ENCODE measurements at regions not wholly inside any gene's neighbourhood (a gene's known extent, or its start where the extent isn't known, plus 50 kb on each side); places are given as distances from the start of the nearest gene placed in this dataset.

DNA sequence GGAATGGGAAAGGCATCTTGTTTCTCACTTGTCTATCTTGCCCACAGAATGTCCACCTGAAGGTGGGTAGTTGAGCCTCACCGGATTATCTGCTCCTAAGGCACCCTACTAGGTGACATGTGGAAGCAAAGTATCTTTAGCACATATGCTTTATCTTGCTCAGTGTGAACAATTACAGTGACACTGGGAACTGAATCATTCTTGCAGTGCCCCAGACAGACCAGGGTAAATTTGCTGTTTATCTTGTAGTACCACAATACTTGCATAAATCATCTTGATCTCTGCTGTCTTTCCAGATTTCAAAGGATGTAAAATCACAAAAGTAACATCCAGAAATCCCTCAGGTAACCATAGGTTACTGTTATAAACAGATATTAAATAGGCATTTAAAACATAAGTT, 930.0 kb upstream of the INTU start (continued):
- TF ChIP-seq, protein P1, sequence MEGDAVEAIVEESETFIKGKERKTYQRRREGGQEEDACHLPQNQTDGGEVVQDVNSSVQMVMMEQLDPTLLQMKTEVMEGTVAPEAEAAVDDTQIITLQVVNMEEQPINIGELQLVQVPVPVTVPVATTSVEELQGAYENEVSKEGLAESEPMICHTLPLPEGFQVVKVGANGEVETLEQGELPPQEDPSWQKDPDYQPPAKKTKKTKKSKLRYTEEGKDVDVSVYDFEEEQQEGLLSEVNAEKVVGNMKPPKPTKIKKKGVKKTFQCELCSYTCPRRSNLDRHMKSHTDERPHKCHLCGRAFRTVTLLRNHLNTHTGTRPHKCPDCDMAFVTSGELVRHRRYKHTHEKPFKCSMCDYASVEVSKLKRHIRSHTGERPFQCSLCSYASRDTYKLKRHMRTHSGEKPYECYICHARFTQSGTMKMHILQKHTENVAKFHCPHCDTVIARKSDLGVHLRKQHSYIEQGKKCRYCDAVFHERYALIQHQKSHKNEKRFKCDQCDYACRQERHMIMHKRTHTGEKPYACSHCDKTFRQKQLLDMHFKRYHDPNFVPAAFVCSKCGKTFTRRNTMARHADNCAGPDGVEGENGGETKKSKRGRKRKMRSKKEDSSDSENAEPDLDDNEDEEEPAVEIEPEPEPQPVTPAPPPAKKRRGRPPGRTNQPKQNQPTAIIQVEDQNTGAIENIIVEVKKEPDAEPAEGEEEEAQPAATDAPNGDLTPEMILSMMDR (IDR thresholded peaks at IDR 0.05; ENCODE audit: low read depth, low read length, missing input control): no peak
- TF ChIP-seq YY1 (IDR thresholded peaks at IDR 0.05): no peak
- no peak for TF ChIP-seq FOXA2 (IDR thresholded peaks at IDR 0.05)
- no peak for TF ChIP-seq RXRA (IDR thresholded peaks at IDR 0.05)
- no peak for TF ChIP-seq TAF1 (conservative IDR thresholded peaks at IDR 0.05)

DNA sequence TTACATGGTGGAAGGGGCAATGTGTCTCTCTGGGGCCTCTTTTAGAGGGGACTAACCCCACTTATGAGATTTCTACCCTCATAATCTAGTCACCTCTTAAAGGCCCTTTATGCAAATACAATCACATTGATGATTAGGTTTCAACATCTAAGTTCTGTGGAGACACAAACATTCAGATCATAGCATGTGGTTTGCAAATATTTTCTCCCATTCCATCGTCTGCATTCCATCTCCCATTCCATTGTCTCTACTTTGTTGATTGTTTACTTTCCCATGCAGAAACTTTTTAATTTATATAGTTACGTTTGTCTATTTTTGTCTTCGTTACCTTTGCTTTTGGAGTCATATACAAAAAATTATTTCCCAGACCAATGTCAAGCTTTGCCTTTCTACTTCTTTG, 927.5 kb upstream of the INTU start:
- no peak for DNase-seq (ENCODE audit: low spot score)
- WGBS: 56% methylated on average over 3 of the region's 3 CpGs
- TF ChIP-seq JUND (IDR thresholded peaks at IDR 0.05) (no peak), REST (IDR thresholded peaks at IDR 0.05) (no peak)
- Histone ChIP-seq H3K9me3 (ENCODE audit: control insufficient read depth in 4 of 4, low read length in 3 of 4) (no peaks in the 10 kb centered on the region), H3K36me3 (ENCODE audit: control insufficient read depth in 4 of 4, insufficient read depth in 3 of 4, low read depth in 1 of 4, low read length in 3 of 4) (no peaks in the 10 kb centered on the region), H3K9ac (ENCODE audit: low read depth in 1 of 2, low read length in 2 of 2) (no peak overlapping the region), H3K27ac (ENCODE audit: low read depth in 1 of 2, low read length in 2 of 2) (no peak overlapping the region), H3K4me1 (ENCODE audit: control insufficient read depth in 4 of 4, insufficient read depth in 4 of 4, low read length in 3 of 4) (no peaks in the 10 kb centered on the region), H3K4me3 (ENCODE audit: low read depth in 1 of 3, low read length in 3 of 3) (no peak overlapping the region), H3K27me3 (ENCODE audit: control insufficient read depth in 4 of 4, insufficient read depth in 4 of 4, low read length in 3 of 4) (no peaks in the 10 kb centered on the region)

GRCh38 chr4:126708716-126709115, 924.0 kb upstream of the INTU start:
- no peak overlapping the region for H3K9ac ChIP-seq (ENCODE audit: low read depth in 1 of 2, low read length in 2 of 2)
- TF ChIP-seq RXRA (IDR thresholded peaks at IDR 0.05) (no peak), ZBTB33 (IDR thresholded peaks at IDR 0.05) (no peak), YY1 (IDR thresholded peaks at IDR 0.05) (no peak), SP1 (IDR thresholded peaks at IDR 0.05) (no peak), TAF1 (conservative IDR thresholded peaks at IDR 0.05) (no peak), RAD21 (IDR thresholded peaks at IDR 0.05) (no peak), GABPA (IDR thresholded peaks at IDR 0.05 in 1 of 2, conservative IDR thresholded peaks at IDR 0.05 in 1 of 2) (no peak), ATF3 (IDR thresholded peaks at IDR 0.05) (no peak), FOXA2 (IDR thresholded peaks at IDR 0.05) (no peak), JUND (IDR thresholded peaks at IDR 0.05) (no peak), REST (IDR thresholded peaks at IDR 0.05) (no peak), FOXA1 (IDR thresholded peaks at IDR 0.05) (no peak), HNF4G (IDR thresholded peaks at IDR 0.05) (no peak), HNF4A (conservative IDR thresholded peaks at IDR 0.05) (no peak), EGR1 (IDR thresholded peaks at IDR 0.05; ENCODE audit: low read depth in 2 of 2) (no peak)
- TF ChIP-seq, protein P1 (IDR thresholded peaks at IDR 0.05; ENCODE audit: low read depth, low read length, missing input control): no peak
- TF ChIP-seq, protein P2, sequence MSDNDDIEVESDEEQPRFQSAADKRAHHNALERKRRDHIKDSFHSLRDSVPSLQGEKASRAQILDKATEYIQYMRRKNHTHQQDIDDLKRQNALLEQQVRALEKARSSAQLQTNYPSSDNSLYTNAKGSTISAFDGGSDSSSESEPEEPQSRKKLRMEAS (IDR thresholded peaks at IDR 0.05): no peak

More at GRCh38 chr4:126708716-126709115, 924.0 kb upstream of the INTU start:
- Histone ChIP-seq H3K4me1 (ENCODE audit: control insufficient read depth in 4 of 4, insufficient read depth in 4 of 4, low read length in 3 of 4) (no peaks in the 10 kb centered on the region), H3K9me3 (ENCODE audit: control insufficient read depth in 4 of 4, low read length in 3 of 4) (no peaks in the 10 kb centered on the region), H3K4me3 (ENCODE audit: low read depth in 1 of 3, low read length in 3 of 3) (no peak overlapping the region), H3K36me3 (ENCODE audit: control insufficient read depth in 4 of 4, insufficient read depth in 3 of 4, low read depth in 1 of 4, low read length in 3 of 4) (no peaks in the 10 kb centered on the region), H3K27ac (ENCODE audit: low read depth in 1 of 2, low read length in 2 of 2) (no peak overlapping the region), H3K27me3 (ENCODE audit: control insufficient read depth in 4 of 4, insufficient read depth in 4 of 4, low read length in 3 of 4) (no peaks in the 10 kb centered on the region)
- 60% methylated on average over 2 of the region's 2 CpGs for WGBS
- DNase-seq (ENCODE audit: low spot score): no peak
